ENCODE measurements at regions not wholly inside any gene's neighbourhood (a gene's known extent, or its start where the extent isn't known, plus 50 kb on each side); places are given as distances from the start of the nearest gene placed in this dataset.

GRCh38 chr14:83746336-83746735 lies 1783.6 kb upstream of the FLRT2 start:
- no peaks in the 10 kb centered on the region for H3K36me3 ChIP-seq (ENCODE audit: control insufficient read depth in 1 of 2, insufficient read depth in 2 of 2, low read length in 2 of 2)
- no peaks in the 10 kb centered on the region for H3K27me3 ChIP-seq (ENCODE audit: control insufficient read depth in 1 of 2, insufficient read depth in 2 of 2, low read length in 2 of 2)
- H3K27ac ChIP-seq (ENCODE audit: low read depth, low read length) = no peak overlapping the region
- no peaks in the 10 kb centered on the region for H3K4me1 ChIP-seq (ENCODE audit: control insufficient read depth in 1 of 2, insufficient read depth in 2 of 2, low read length in 2 of 2)
- H3K4me3 ChIP-seq (ENCODE audit: low read depth in 1 of 2, low read length in 2 of 2) = no peak overlapping the region
- peaks cover 7 to 11% of the 10 kb centered on the region in 2 donors for H3K9me3 ChIP-seq (ENCODE audit: control insufficient read depth in 1 of 2, low read length in 2 of 2)
- H3K9ac ChIP-seq (ENCODE audit: low read depth in 1 of 2, low read length in 2 of 2) = no peak overlapping the region

GRCh38 chr14:83757916-83758315 lies 1772.0 kb upstream of the FLRT2 start:
- Histone ChIP-seq H3K9ac (ENCODE audit: low read depth in 1 of 2, low read length in 2 of 2) (no peak overlapping the region), H3K36me3 (ENCODE audit: control insufficient read depth in 1 of 2, insufficient read depth in 2 of 2, low read length in 2 of 2) (no peaks in the 10 kb centered on the region), H3K9me3 (ENCODE audit: control insufficient read depth in 1 of 2, low read length in 2 of 2) (peaks cover 2 to 3% of the 10 kb centered on the region in 2 donors), H3K27me3 (ENCODE audit: control insufficient read depth in 1 of 2, insufficient read depth in 2 of 2, low read length in 2 of 2) (no peaks in the 10 kb centered on the region), H3K4me1 (ENCODE audit: control insufficient read depth in 1 of 2, insufficient read depth in 2 of 2, low read length in 2 of 2) (no peaks in the 10 kb centered on the region), H3K4me3 (ENCODE audit: low read depth in 1 of 2, low read length in 2 of 2) (no peak overlapping the region), H3K27ac (ENCODE audit: low read depth, low read length) (no peak overlapping the region)

GRCh38 chr14:83764656-83765599 lies 1765.0 kb upstream of the FLRT2 start:
- Histone ChIP-seq H3K27me3 (ENCODE audit: control insufficient read depth in 1 of 2, insufficient read depth in 2 of 2, low read length in 2 of 2) (no peaks in the 10 kb centered on the region), H3K4me3 (ENCODE audit: low read depth in 1 of 2, low read length in 2 of 2) (no peak overlapping the region), H3K27ac (ENCODE audit: low read depth, low read length) (no peak overlapping the region), H3K9me3 (ENCODE audit: control insufficient read depth in 1 of 2, low read length in 2 of 2) (peaks cover 2 to 11% of the 10 kb centered on the region in 2 donors), H3K36me3 (ENCODE audit: control insufficient read depth in 1 of 2, insufficient read depth in 2 of 2, low read length in 2 of 2) (no peaks in the 10 kb centered on the region), H3K4me1 (ENCODE audit: control insufficient read depth in 1 of 2, insufficient read depth in 2 of 2, low read length in 2 of 2) (no peaks in the 10 kb centered on the region), H3K9ac (ENCODE audit: low read depth in 1 of 2, low read length in 2 of 2) (no peak overlapping the region)

- no peak overlapping the region for H3K27ac ChIP-seq (ENCODE audit: low read depth, low read length)
- H3K4me3 ChIP-seq (ENCODE audit: low read depth in 1 of 2, low read length in 2 of 2) = no peak overlapping the region
- H3K4me1 ChIP-seq (ENCODE audit: control insufficient read depth in 1 of 2, insufficient read depth in 2 of 2, low read length in 2 of 2) = no peaks in the 10 kb centered on the region
- no peak overlapping the region for H3K9ac ChIP-seq (ENCODE audit: low read depth in 1 of 2, low read length in 2 of 2)
- H3K9me3 ChIP-seq (ENCODE audit: control insufficient read depth in 1 of 2, low read length in 2 of 2) = peaks cover 3 to 4% of the 10 kb centered on the region in 2 donors
- no peaks in the 10 kb centered on the region for H3K27me3 ChIP-seq (ENCODE audit: control insufficient read depth in 1 of 2, insufficient read depth in 2 of 2, low read length in 2 of 2)
- H3K36me3 ChIP-seq (ENCODE audit: control insufficient read depth in 1 of 2, insufficient read depth in 2 of 2, low read length in 2 of 2) = no peaks in the 10 kb centered on the region
These were observed 1752.4 kb upstream of the FLRT2 start for GRCh38 chr14:83777516-83777915.

GRCh38 chr14:83779266-83779665 lies 1750.7 kb upstream of the FLRT2 start:
- H3K4me1 ChIP-seq (ENCODE audit: control insufficient read depth in 1 of 2, insufficient read depth in 2 of 2, low read length in 2 of 2) = no peaks in the 10 kb centered on the region
- no peaks in the 10 kb centered on the region for H3K36me3 ChIP-seq (ENCODE audit: control insufficient read depth in 1 of 2, insufficient read depth in 2 of 2, low read length in 2 of 2)
- no peak overlapping the region for H3K9ac ChIP-seq (ENCODE audit: low read depth in 1 of 2, low read length in 2 of 2)
- H3K27me3 ChIP-seq (ENCODE audit: control insufficient read depth in 1 of 2, insufficient read depth in 2 of 2, low read length in 2 of 2) = no peaks in the 10 kb centered on the region
- H3K9me3 ChIP-seq (ENCODE audit: control insufficient read depth in 1 of 2, low read length in 2 of 2) = peaks cover 3 to 4% of the 10 kb centered on the region in 2 donors
- H3K27ac ChIP-seq (ENCODE audit: low read depth, low read length) = no peak overlapping the region
- H3K4me3 ChIP-seq (ENCODE audit: low read depth in 1 of 2, low read length in 2 of 2) = no peak overlapping the region

- H3K4me3 ChIP-seq (ENCODE audit: low read depth in 1 of 2, low read length in 2 of 2) = no peak overlapping the region
- no peaks in the 10 kb centered on the region for H3K27me3 ChIP-seq (ENCODE audit: control insufficient read depth in 1 of 2, insufficient read depth in 2 of 2, low read length in 2 of 2)
These were observed 1749.6 kb upstream of the FLRT2 start for GRCh38 chr14:83780321-83780720.

GRCh38 chr14:83798421-83798820 lies 1731.5 kb upstream of the FLRT2 start:
- no peak overlapping the region for H3K9ac ChIP-seq (ENCODE audit: low read depth in 1 of 2, low read length in 2 of 2)
- H3K9me3 ChIP-seq (ENCODE audit: control insufficient read depth in 1 of 2, low read length in 2 of 2) = peaks cover 0 to 16% of the 10 kb centered on the region in 2 donors
- H3K27me3 ChIP-seq (ENCODE audit: control insufficient read depth in 1 of 2, insufficient read depth in 2 of 2, low read length in 2 of 2) = no peaks in the 10 kb centered on the region
- no peaks in the 10 kb centered on the region for H3K4me1 ChIP-seq (ENCODE audit: control insufficient read depth in 1 of 2, insufficient read depth in 2 of 2, low read length in 2 of 2)
- H3K36me3 ChIP-seq (ENCODE audit: control insufficient read depth in 1 of 2, insufficient read depth in 2 of 2, low read length in 2 of 2) = no peaks in the 10 kb centered on the region
- no peak overlapping the region for H3K4me3 ChIP-seq (ENCODE audit: low read depth in 1 of 2, low read length in 2 of 2)
- no peak overlapping the region for H3K27ac ChIP-seq (ENCODE audit: low read depth, low read length)

More at GRCh38 chr14:83780321-83780720, 1749.6 kb upstream of the FLRT2 start:
- no peaks in the 10 kb centered on the region for H3K4me1 ChIP-seq (ENCODE audit: control insufficient read depth in 1 of 2, insufficient read depth in 2 of 2, low read length in 2 of 2)
- no peaks in the 10 kb centered on the region for H3K36me3 ChIP-seq (ENCODE audit: control insufficient read depth in 1 of 2, insufficient read depth in 2 of 2, low read length in 2 of 2)
- peaks cover 3 to 4% of the 10 kb centered on the region in 2 donors for H3K9me3 ChIP-seq (ENCODE audit: control insufficient read depth in 1 of 2, low read length in 2 of 2)
- H3K9ac ChIP-seq (ENCODE audit: low read depth in 1 of 2, low read length in 2 of 2) = no peak overlapping the region
- H3K27ac ChIP-seq (ENCODE audit: low read depth, low read length) = no peak overlapping the region

GRCh38 chr14:83799233-83799632 lies 1730.7 kb upstream of the FLRT2 start:
- no peak overlapping the region for H3K27ac ChIP-seq (ENCODE audit: low read depth, low read length)
- H3K4me1 ChIP-seq (ENCODE audit: control insufficient read depth in 1 of 2, insufficient read depth in 2 of 2, low read length in 2 of 2) = no peaks in the 10 kb centered on the region
- no peak overlapping the region for H3K4me3 ChIP-seq (ENCODE audit: low read depth in 1 of 2, low read length in 2 of 2)
- no peaks in the 10 kb centered on the region for H3K36me3 ChIP-seq (ENCODE audit: control insufficient read depth in 1 of 2, insufficient read depth in 2 of 2, low read length in 2 of 2)
- peaks cover 0 to 10% of the 10 kb centered on the region in 2 donors for H3K9me3 ChIP-seq (ENCODE audit: control insufficient read depth in 1 of 2, low read length in 2 of 2)
- H3K9ac ChIP-seq (ENCODE audit: low read depth in 1 of 2, low read length in 2 of 2) = no peak overlapping the region
- H3K27me3 ChIP-seq (ENCODE audit: control insufficient read depth in 1 of 2, insufficient read depth in 2 of 2, low read length in 2 of 2) = no peaks in the 10 kb centered on the region

GRCh38 chr14:83814896-83815295 lies 1715.0 kb upstream of the FLRT2 start:
- Histone ChIP-seq H3K27ac (ENCODE audit: low read depth, low read length) (no peak overlapping the region), H3K9me3 (ENCODE audit: control insufficient read depth in 1 of 2, low read length in 2 of 2) (peaks cover 3 to 4% of the 10 kb centered on the region in 2 donors), H3K4me3 (ENCODE audit: low read depth in 1 of 2, low read length in 2 of 2) (no peak overlapping the region), H3K9ac (ENCODE audit: low read depth in 1 of 2, low read length in 2 of 2) (no peak overlapping the region), H3K36me3 (ENCODE audit: control insufficient read depth in 1 of 2, insufficient read depth in 2 of 2, low read length in 2 of 2) (no peaks in the 10 kb centered on the region), H3K4me1 (ENCODE audit: control insufficient read depth in 1 of 2, insufficient read depth in 2 of 2, low read length in 2 of 2) (no peaks in the 10 kb centered on the region), H3K27me3 (ENCODE audit: control insufficient read depth in 1 of 2, insufficient read depth in 2 of 2, low read length in 2 of 2) (no peaks in the 10 kb centered on the region)

- Histone ChIP-seq H3K9ac (ENCODE audit: low read depth in 1 of 2, low read length in 2 of 2) (no peak overlapping the region), H3K36me3 (ENCODE audit: control insufficient read depth in 1 of 2, insufficient read depth in 2 of 2, low read length in 2 of 2) (no peaks in the 10 kb centered on the region), H3K27ac (ENCODE audit: low read depth, low read length) (no peak overlapping the region), H3K4me1 (ENCODE audit: control insufficient read depth in 1 of 2, insufficient read depth in 2 of 2, low read length in 2 of 2) (no peaks in the 10 kb centered on the region), H3K9me3 (ENCODE audit: control insufficient read depth in 1 of 2, low read length in 2 of 2) (peaks cover 0 to 3% of the 10 kb centered on the region in 2 donors), H3K4me3 (ENCODE audit: low read depth in 1 of 2, low read length in 2 of 2) (no peak overlapping the region), H3K27me3 (ENCODE audit: control insufficient read depth in 1 of 2, insufficient read depth in 2 of 2, low read length in 2 of 2) (no peaks in the 10 kb centered on the region)
These were observed 1713.2 kb upstream of the FLRT2 start for GRCh38 chr14:83816761-83817160.
